AG04449 (cell line): ENCODE measurements at regions not wholly inside any gene's neighbourhood (a gene's known extent, or its start where the extent isn't known, plus 50 kb on each side); places are given as distances from the start of the nearest gene placed in this dataset.

Experiments
- CTCF ChIA-PET: fragments of 350-600 bp; formaldehyde crosslinking; extraction: SDS; loops from one replicate; lab custom pipeline; 2021; ENCODE audit warnings: antibody characterized with exemption; lab: Yijun Ruan, JAX
- POLR2A ChIA-PET: fragments of 400-600, 350-600 bp; formaldehyde crosslinking; extraction: SDS; loops from one replicate; lab custom pipeline; 2020; ENCODE audit warnings: antibody characterized with exemption, inconsistent platforms; lab: Yijun Ruan, JAX
- DNase-seq: peaks from one replicate; pipeline ENCODE4 v3.0.0-alpha.2; 2010; ENCODE audit warnings: low read depth, low spot score
- H3K4me3 ChIP-seq: 2 replicates; pipeline ENCODE4 v1.5.1; 2011; ENCODE audit warnings: low read depth, mild to moderate bottlenecking, control low read depth, low read length
- CTCF ChIP-seq: IDR thresholded peaks from one replicate; pipeline ENCODE4 v1.5.1; 2011; ENCODE audit warnings: mild to moderate bottlenecking, moderate library complexity, low read length, control low read depth, inconsistent platforms; ENCODE audit not compliant: insufficient read depth; ENCODE audit errors: missing control alignments

GRCh38 chr15:66621491-66622467 is 56.0 kb upstream of the LCTL start:
- DNase-seq = no peak
- ChIA-PET POLR2A (no interaction called here), CTCF (interaction anchor here (0.6 to 10.8 kb wide), 14 partner anchors 11 to 243 kb away, joined by 3 to 175 read pairs (median 3); partner anchors contain the start of gene SMAD6)
- no peak for TF ChIP-seq CTCF
- no peak overlapping the region for H3K4me3 ChIP-seq

- no peak for TF ChIP-seq CTCF
- no peak for DNase-seq
- CTCF ChIA-PET = interaction anchor here (1.0 to 10.8 kb wide), 8 partner anchors 13 to 239 kb away, joined by 3 to 159 read pairs (median 4); partner anchors contain the start of gene SMAD6
- no peak overlapping the region for H3K4me3 ChIP-seq
- POLR2A ChIA-PET = interaction anchor here (0.9 kb wide), 1 partner anchor 78 kb away, joined by 3 read pairs; no protein-coding TSS in a partner anchor
Measured at GRCh38 chr15:66622591-66623022, 56.8 kb upstream of the LCTL start.

GRCh38 chr15:66623801-66624453 is 58.1 kb upstream of the LCTL start:
- ChIA-PET POLR2A (no interaction called here), CTCF (interaction anchor here (0.6 to 10.8 kb wide), 4 partner anchors 11 to 228 kb away, joined by 3 to 159 read pairs (median 3); no protein-coding TSS in a partner anchor)
- no peak overlapping the region for H3K4me3 ChIP-seq
- no peak for DNase-seq
- TF ChIP-seq CTCF = no peak

- no peak for DNase-seq
- ChIA-PET POLR2A (no interaction called here), CTCF (interaction anchor here (0.8 kb wide), 1 partner anchor 147 kb away, joined by 3 read pairs; no protein-coding TSS in a partner anchor)
- TF ChIP-seq CTCF = no peak
- H3K4me3 ChIP-seq = no peak overlapping the region
Measured at GRCh38 chr15:66625531-66625930, 59.7 kb upstream of the LCTL start.

DNA sequence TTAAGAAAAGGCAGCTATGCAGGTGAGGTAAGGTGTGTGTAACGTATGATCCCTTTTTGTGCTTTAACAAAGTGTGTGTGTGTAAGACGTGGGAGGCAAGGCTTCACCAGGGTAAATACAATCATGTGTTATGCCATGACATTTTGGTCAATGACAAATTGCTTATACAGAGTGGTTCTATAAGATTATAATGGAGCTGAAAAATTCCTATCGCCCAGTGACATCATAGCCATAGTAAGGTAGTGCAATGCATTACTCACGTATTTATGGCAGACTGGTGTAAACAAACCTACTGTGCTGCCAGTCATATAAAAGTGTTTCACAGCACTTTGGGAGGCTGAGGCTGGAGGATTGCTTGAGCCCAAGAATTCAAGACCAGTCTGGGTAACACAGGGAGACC is 60.2 kb upstream of the LCTL start:
- no peak for TF ChIP-seq CTCF
- POLR2A ChIA-PET = no interaction called here
- no peak for DNase-seq
- H3K4me3 ChIP-seq = no peak overlapping the region
- CTCF ChIA-PET = interaction anchor here (0.8 kb wide), 1 partner anchor 147 kb away, joined by 3 read pairs; no protein-coding TSS in a partner anchor
